HG03432 (cell line): ENCODE measurements at regions not wholly inside any gene's neighbourhood (a gene's known extent, or its start where the extent isn't known, plus 50 kb on each side); places are given as distances from the start of the nearest gene placed in this dataset.
"Not testable (repeated sequence)": the region's sequence is repeated elsewhere in the genome, so short reads cannot be mapped to it uniquely, and the experiment has no call there.

ENCODE experiments used
- ATAC-seq: cut with Tn5 transposase; IDR thresholded peaks from one replicate; pipeline ENCODE4 v1.9.1; 2021; ENCODE audit warnings: mild to moderate bottlenecking, moderate library complexity; ENCODE audit not compliant: unreplicated experiment

DNA sequence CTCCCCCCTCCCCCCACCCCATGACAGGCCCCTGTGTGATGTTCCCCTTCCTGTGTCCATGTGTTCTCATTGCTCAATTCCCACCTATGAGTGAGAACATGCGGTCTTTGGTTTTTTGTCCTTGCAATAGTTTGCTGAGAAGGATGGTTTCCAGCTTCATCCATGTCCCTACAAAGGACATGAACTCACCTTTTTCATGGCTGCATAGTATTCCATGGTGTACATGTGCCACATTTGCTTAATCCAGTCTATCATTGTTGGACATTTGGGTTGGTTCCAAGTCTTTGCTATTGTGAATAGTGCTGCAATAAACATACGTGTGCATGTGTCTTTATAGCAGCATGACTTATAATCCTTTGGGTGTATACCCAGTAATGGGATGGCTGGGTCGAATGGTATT lies 712.4 kb downstream of the JRKL start:
- not testable (repeated sequence) for ATAC-seq

DNA sequence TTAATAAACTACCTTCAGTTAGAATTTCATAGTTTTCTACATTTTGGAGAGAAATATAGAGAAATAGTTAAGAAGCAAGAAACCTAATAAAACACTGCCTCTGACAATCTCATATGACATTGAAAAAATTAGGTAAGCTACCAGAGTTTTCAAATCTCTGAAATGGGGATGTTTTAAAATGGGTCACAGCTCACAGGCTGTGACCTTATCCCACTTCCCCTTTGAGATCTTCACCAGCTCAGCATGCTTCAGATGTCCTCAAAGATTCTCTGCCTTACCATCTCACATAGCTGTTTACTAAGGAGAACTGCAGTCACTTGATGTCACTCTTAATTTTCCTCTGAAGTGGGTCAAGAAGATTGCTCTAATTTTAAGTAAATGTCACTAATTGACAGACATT lies 717.8 kb downstream of the JRKL start:
- ATAC-seq = peak; percentile 74

DNA sequence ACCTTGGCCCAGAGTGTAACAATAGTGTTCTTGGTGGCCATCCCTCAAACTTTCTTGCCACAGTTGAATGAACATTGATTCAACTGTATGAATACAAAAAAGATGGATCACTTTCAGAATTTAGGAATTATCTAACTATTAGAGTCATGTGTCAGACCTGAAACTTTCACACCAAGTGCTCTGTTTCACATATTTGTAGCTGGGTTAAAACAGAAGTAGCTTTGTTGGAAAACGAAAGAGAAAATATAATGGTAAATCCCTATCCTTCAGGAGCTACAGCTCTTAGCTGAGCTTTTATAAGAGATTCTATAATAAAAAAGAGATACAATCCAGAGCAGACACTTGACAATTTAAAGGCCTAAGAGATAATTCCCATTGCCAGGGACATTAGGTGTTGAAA lies 719.3 kb downstream of the JRKL start:
- ATAC-seq = peak; percentile 48

DNA sequence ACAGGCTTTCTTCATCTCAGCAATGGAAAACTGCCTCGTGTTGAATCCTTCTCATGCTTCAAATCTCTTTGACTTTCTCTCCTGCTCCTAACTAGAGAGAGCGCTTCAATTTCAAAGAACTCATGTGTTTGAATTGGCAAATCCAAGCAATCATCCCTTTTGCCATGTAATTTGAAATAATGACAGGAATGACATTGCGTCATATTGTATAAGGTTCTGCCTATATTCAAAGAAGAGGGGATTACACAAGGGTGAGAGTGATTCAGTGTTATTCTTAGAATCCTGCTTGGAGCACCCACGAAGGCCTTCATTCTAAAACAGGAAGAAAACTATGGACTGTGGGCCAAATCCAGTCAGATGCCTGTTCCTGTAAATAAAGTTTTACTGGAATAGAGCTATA lies 720.6 kb downstream of the JRKL start:
- no peak for ATAC-seq

DNA sequence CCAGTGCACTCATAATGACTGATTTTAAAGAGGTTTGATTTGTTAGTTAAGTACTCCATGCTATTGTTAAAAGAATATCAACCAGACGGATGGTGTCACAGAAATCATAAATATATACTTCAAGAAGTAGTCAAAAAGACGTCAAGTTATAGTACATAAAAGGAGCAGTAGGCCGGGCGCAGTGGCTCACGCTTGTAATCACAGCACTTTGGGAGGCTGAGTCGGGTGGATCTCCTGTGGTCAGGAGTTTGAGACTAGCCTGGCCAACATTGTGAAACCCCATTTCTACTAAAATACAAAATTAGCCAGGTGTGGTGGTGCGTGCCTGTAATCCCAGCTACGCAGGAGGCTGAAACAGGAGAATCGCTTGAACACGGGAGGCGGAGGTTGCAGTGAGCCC lies 721.7 kb downstream of the JRKL start:
- ATAC-seq = no peak

DNA sequence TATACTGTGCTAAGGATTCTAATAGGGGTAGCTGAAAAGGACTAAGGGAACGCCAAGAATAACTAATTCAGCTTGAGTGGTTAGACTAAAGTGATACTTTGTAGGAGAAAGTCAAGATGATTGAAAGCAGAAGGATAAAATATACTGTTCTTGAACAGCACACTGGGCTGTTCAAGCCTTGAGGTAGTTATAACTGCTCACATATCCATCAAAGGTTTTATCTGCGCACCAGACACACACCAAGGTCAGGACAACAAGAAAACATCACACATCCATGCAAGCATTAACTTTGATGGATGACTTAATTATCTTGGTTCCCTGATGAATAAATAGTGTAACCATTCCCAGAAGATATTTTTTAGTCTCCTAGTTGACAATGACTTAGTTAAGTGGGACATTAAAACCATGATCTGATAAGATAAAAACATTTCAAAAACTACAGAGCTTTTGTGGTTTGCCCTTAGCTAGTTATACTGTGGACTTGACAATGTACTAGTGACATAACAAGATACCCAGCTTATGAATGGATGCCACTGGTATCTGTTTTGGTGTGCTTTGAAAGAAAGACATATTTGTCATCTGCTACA lies 728.9 kb downstream of the JRKL start:
- ATAC-seq = no peak

DNA sequence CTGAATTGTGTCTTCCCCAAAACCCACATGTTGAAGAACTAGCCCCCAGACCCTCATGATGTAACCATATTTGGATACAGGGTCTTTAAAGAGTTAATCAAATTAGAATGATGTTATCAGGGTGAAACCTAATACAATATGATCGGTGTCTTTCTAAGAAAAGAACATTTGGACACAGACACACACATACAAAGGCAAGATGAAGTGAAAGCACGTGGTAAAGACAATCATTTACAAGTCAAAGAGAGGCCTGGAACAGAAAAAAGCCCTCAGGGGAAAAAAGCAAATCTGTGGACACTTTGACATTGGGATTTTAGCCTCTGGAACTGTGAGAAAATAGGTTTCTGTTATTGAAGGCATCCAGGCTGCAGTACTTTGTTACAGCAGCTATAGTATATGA lies 733.4 kb downstream of the JRKL start:
- ATAC-seq = no peak

DNA sequence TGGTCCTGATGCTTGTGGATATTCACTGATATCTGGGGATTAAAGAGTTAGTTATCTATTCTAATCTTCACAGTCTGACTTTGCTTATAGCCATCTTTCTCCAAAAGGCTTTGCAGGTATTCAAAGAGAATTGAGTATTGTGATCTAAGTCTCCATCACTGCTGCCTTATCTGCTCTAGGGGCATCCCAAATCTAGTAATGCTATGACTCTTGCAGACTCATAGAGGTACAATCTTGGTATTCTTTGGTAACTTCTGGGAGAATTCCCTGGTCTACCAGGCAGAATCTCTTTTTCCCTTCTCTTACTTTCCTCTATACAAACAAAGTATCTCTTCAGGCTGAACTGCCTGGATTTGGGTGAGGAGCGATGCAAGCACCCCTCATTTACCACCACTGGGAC lies 746.3 kb downstream of the JRKL start:
- ATAC-seq = peak; percentile 46

DNA sequence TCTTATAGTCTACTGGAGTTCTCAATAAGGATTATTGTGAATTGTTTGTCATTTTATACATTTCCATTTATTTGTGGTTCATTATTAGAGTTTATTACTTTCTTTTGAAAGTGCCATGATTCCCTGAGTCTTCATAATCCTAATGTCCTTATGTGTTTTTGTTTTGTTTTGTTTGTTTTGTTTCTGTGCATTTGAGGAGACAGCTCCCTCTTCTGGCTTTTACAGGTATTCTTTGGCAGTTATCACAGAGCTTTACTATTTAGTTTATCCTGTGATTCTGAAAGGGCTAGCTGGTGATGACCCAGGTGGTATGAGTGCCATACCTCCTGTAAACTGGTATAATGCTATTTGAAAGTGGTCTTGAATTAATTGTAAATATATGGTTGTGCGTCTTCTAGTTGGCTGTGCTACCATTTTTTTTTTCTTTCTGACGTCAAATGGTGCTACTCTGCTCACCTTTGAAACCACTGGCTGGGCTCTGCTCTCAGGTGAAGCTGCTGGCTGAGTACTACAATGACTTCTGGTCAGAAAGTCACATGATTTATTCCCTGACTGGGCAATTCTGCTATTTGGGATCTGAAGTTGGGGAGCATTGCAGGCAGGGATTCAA lies 751.2 kb downstream of the JRKL start:
- peak; percentile 61 for ATAC-seq

DNA sequence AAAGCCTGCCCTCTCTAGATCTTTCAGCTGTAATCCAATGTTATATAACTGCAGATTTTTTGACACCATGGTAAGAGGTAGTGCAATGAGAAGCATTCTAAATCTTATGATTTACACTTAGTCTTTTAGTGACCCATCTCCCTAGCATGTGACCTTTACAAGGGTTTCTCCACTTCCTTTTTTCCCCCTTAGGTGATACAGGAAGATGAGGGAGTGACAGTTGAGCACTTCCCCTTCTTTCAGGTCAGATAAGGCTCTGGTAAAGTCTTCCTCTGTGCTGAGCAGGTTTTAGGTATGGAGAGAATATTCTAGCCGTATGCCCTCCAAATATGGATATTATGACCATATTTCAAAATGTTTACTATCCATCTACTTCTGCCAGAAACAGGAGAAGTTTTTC lies 753.6 kb downstream of the JRKL start:
- no peak for ATAC-seq

DNA sequence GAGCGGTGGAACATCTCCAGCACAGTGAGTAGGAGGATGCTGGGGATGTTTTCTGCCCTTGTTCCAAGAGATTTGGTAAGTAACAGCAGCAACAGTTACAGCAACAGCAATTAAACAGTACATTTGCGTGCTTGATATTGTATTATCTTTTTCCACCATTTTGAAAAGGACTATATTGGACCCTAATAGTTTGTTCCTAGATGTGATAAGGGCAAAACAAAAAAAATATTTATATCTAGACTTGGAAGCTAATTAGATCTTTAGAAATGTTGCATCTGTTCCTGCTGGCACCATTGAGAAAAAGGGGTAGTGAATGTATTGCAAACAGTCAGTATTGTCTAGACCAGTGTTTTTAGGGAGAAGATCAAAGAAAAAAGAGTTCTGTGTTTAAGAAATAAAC lies 759.9 kb downstream of the JRKL start:
- no peak for ATAC-seq

DNA sequence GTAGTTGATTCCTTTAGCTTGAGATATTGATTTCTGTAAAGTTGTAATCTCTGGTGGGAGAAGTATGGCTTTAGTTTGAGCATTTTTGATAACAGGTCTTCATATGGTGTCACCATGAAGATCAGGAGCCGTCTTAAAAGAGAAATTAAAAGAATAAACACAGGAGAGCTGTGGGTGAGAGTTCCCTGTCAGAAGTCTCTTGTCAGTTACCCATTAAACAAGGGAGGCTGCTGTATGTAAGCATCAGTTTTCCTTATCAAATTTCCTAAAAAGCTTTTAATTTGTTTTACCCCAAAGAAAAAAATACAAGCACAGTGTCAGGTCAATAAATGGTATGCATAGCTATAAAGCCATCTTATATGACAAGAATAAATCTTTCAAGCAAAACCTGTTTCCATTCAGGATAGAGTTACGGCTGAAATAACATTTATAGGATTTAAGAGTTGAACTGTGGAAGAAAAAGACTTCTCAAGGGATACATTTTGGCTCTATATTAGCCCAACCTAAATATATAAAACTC lies 767.5 kb downstream of the JRKL start:
- ATAC-seq = no peak

DNA sequence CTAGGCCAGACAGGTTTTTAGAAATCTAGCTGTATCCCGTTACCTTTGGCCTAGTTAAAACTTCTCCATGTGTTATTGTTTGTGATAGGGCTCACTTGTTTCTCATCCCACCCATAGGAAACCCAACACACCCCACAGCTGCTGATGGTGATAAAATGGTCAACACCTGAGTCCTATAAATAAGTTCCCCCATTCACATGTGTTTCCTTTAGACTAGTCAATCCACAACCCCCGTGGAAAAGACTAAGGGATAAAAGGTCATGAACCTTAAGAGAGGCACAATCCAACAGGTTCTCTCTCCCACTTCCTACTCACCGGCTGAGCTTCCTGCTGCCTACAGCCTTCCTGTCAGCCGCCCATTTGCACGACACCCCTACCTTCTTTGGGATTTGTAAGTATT lies 768.4 kb downstream of the JRKL start:
- ATAC-seq = no peak

DNA sequence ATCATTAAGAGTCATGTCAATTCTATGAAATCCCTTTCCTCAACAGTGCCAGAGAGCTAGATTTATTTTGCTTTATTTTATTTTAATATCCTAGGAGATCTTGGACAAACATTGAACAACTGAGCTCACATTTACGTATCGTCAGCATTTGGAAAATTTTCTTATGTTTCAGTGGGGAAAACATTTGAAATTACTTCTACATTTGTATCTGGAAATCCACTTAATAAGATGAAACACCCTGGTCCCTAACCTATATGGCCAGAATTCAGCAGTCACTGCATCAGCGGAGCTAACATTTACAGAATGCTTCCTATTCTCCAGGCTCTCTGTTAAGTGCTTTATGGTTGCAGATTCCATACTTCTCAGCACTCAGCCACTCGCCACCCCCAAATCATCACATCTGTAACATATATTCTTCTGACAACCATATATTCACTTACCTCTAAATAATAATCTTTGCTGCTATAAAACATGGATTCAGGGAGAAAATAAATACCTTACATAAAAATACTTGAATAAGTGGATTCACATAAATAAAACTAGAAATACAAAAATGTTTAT lies 773.9 kb downstream of the JRKL start:
- no peak for ATAC-seq

DNA sequence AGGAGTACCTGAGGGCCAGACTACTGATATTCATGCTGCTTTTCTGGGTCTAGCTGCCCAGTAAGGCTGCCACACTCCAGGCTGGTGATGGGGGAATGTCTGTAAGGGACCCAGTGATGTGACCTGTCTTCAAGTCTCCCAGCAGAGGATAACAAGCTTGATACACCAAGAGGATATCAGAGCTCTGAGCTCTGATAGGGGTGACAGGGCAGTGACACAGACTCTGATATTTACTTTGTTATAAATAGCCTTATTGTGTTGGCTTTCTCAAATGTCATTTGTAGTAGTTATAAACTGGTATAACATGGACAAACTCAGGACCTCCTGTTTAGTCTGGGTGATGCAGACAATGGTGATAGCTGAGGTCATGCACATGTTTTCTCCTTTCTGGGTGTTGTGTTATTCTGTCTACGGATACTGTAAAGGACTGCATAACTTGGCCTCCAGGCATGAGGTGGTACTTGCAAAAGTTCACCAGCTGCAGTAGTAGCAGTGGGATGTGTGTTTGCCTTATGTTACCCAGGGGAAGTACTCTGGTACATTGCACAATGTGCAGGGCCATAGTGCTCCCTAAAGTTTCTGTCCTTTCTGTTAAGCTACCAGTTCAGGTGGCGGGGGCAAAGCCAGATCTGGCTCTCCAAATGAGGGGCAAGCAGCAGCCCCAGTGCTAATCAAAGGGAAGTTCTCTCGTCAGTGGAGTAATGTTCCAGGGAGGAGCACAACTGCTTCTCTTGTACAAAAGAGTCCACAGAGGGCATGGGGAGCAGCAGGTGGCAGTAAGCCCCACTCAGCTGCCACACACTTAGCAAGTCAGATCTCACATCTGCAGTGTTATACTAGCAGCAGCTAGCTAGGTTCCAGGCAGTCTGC lies 812.2 kb downstream of the JRKL start:
- ATAC-seq = no peak

DNA sequence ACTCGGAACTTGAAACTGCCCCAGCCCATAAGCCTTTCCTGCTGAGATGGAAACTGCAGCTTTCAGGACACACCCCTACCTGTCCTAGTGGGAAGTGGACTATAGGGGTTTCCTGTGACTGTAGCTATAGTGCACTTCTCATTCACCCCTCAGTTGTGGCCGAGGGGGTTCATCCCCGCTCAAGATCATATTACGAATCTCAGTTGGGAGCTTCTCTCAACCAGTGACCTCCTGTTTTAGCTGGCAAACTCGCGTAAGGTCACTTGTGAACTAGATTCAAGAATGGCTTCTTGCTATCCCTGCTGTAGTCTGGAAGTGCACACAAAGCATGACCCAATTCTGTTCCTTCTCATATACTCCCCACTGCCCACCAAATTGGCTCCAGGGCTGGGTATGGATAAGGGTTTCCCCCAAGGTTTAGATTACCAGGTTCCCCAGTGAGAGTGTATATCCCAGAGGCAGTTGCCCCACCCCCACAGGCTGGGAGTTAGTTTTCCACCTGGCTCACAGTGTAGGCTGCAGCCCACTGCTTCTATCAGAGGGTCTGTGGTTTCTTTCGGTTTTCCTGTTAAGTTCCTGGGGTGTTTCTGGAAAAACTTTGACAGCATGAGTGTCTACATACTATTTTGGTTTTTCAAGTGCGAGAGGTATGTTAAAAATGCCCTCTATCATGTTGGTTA lies 812.9 kb downstream of the JRKL start:
- ATAC-seq = no peak

DNA sequence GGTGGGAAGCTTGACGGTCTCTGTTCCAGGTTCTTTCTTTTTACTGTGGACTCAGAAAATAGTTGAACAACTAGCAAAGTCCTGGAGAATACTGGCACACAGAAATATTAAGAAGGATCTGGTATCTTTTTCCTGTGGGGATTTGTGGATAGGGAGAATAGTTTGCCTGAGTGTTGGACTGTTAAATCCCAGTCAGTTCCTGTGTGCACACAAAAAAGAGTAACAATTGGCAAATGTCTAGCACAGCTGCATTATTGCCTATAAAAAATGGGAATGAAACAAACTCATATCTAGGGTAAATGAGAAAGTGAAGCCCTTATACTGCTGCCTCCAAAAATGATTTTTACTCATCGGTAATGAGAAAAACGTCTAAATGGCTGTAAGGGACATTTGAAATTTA lies 828.2 kb downstream of the JRKL start:
- no peak for ATAC-seq

DNA sequence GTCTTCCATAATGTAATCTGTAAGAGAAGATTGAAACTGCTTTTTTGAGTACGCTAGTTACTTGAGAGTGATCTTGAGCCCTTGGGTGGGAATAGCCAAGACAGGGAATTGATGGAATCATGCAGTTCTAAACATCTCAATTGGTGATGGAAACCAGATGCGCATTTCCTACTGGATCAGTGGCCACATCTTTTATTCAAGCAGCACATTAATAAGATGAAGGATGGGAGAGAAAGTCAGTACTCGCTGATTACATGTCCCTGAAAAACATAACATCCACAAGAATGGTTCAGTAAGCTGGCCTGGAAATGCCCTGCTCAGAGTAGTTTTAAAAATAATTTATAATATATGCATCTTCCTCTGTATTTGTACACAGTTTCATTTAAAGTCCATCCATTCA lies 833.8 kb downstream of the JRKL start:
- ATAC-seq = no peak

DNA sequence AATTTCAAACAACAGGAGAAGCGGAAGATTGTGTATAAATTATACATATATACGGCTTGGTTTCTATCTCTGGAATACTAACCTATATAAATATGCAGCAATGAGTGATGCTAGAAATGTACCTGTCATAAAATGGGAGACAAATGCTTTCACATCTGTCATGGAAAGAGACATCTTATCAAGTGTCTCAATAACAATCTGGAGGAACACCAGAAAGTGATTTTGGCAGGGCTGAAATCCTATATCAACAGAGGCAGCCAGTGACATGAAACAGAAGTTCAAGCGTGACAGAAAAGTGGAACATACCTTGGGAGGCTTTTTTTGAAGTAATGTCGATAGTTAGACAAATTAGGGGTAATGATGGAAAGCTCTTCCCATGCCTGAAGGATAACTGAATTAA lies 834.6 kb downstream of the JRKL start:
- ATAC-seq = no peak

DNA sequence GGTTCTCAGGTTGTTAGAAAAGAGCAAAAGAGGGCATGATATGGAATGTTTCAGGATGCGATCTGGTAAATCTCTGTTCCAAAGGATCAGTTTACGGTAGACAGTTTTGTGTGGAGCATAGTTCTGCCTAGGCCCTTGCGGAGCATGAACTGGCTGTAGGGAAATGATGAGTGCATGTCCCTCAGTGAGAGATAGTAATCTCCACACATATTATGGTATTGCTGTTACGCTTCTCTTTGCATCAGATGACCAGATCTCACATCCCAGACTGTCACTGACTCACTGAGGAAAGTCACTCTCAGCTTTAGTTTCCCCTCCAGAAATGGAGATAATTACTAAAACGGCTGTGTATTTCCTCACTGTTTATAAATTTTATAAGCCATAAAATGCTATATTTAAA lies 836.0 kb downstream of the JRKL start:
- no peak for ATAC-seq

DNA sequence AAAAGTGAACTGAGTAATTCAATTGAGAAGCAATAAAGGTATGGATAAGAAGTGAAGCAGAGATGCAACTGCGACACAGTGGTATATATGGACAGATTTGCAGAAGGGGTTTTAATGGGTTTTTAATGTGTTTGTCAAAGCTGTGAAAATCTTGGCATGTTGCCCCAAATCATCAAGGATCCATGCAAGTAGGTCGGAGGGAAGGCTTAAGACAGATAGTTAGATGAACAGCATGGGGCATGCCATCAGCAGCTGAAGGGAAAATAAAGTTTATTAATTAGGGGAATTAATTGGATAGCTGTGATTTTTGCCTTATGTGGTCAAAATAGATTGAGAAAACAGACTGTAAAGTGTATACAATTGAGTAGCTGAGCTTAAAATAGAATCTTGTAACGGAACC lies 840.1 kb downstream of the JRKL start:
- no peak for ATAC-seq
